IPS DF 4.7 (cell line): ENCODE measurements at regions not wholly inside any gene's neighbourhood (a gene's known extent, or its start where the extent isn't known, plus 50 kb on each side); places are given as distances from the start of the nearest gene placed in this dataset.

Source experiments
- DNase-seq: peaks from one replicate; pipeline ENCODE4 v3.0.0-alpha.2; 2013; ENCODE audit warnings: low spot score; ENCODE audit errors: extremely low read depth

GRCh38 chr6:82738773-82739172, 326.9 kb downstream of the UBE3D start:
- no peak for DNase-seq

- no peak for DNase-seq
These were observed 326.3 kb downstream of the UBE3D start for GRCh38 chr6:82739303-82739702.

GRCh38 chr6:82740072-82740471, 325.6 kb downstream of the UBE3D start:
- no peak for DNase-seq

- DNase-seq: no peak
These were observed 324.2 kb downstream of the UBE3D start for GRCh38 chr6:82741325-82741995.

GRCh38 chr6:82741996-82742385, 323.6 kb downstream of the UBE3D start:
- no peak for DNase-seq

- no peak for DNase-seq
These were observed 321.2 kb downstream of the UBE3D start for GRCh38 chr6:82744286-82745015.

GRCh38 chr6:82750556-82750955, 315.1 kb downstream of the UBE3D start:
- DNase-seq: no peak

GRCh38 chr6:82751718-82752117, 313.9 kb downstream of the UBE3D start:
- no peak for DNase-seq

GRCh38 chr6:82761674-82762345, 303.8 kb downstream of the UBE3D start:
- DNase-seq: no peak

- DNase-seq: no peak
These were observed 299.2 kb downstream of the UBE3D start for GRCh38 chr6:82766476-82766875.

- DNase-seq: no peak
These were observed 298.6 kb downstream of the UBE3D start for GRCh38 chr6:82767037-82767436.

GRCh38 chr6:82767447-82767846, 298.2 kb downstream of the UBE3D start:
- DNase-seq: no peak

GRCh38 chr6:82772851-82773717, 292.6 kb downstream of the UBE3D start:
- DNase-seq: no peak

GRCh38 chr6:82775361-82775760, 290.3 kb downstream of the UBE3D start:
- no peak for DNase-seq

- DNase-seq: no peak
These were observed 289.7 kb downstream of the UBE3D start for GRCh38 chr6:82775981-82776380.

GRCh38 chr6:82779041-82779440, 286.6 kb downstream of the UBE3D start:
- DNase-seq: no peak

GRCh38 chr6:82780334-82780733, 285.3 kb downstream of the UBE3D start:
- DNase-seq: no peak

GRCh38 chr6:82781620-82782204, 283.9 kb downstream of the UBE3D start:
- DNase-seq: no peak

GRCh38 chr6:82783587-82784236, 281.9 kb downstream of the UBE3D start:
- DNase-seq: peak; percentile 25

- no peak for DNase-seq
These were observed 280.4 kb downstream of the UBE3D start for GRCh38 chr6:82785206-82785605.

- no peak for DNase-seq
These were observed 279.4 kb downstream of the UBE3D start for GRCh38 chr6:82786248-82786647.
